RWPE2 (cell line): ENCODE measurements at regions not wholly inside any gene's neighbourhood (a gene's known extent, or its start where the extent isn't known, plus 50 kb on each side); places are given as distances from the start of the nearest gene placed in this dataset.

Source experiments
- ATAC-seq: fragments of 200-7000 bp; cut with Tn5 transposase; 3 replicates; pipeline ENCODE4 v1.9.1; 2021; ENCODE audit warnings: low read depth
- DNase-seq: peaks from one replicate; pipeline ENCODE4 v3.0.0-alpha.2; 2020; ENCODE audit warnings: low spot score
- H3K27ac ChIP-seq: fragments of 450-650 bp; 2 replicates; pipeline ENCODE4 v1.5.1; 2017; ENCODE audit warnings: mild to moderate bottlenecking; ENCODE audit not compliant: poor library complexity, severe bottlenecking
- H3K27me3 ChIP-seq: fragments of 250-450 bp; sonication (Bioruptor Pico); 2 replicates; pipeline ENCODE4 v1.5.1; 2021; ENCODE audit warnings: mild to moderate bottlenecking, moderate library complexity; ENCODE audit not compliant: insufficient read depth, poor library complexity, severe bottlenecking
- H3K36me3 ChIP-seq: fragments of 250-450 bp; sonication (Bioruptor Pico); 2 replicates; pipeline ENCODE4 v1.5.1; 2020; ENCODE audit warnings: low read depth, mild to moderate bottlenecking, moderate library complexity
- H3K4me1 ChIP-seq: fragments of 250-450 bp; sonication (Bioruptor Pico); 2 replicates; pipeline ENCODE4 v1.5.1; 2021; ENCODE audit warnings: mild to moderate bottlenecking, moderate library complexity; ENCODE audit not compliant: insufficient read depth, poor library complexity, severe bottlenecking
- H3K4me3 ChIP-seq: fragments of 250-450 bp; sonication (Bioruptor Pico); 2 replicates; pipeline ENCODE4 v1.5.1; 2021; ENCODE audit warnings: mild to moderate bottlenecking, moderate library complexity; ENCODE audit not compliant: severe bottlenecking
- H3K9me3 ChIP-seq: fragments of 250-450 bp; sonication (Bioruptor Pico); 2 replicates; pipeline ENCODE4 v1.5.1; 2021; ENCODE audit warnings: mild to moderate bottlenecking, moderate library complexity; ENCODE audit not compliant: severe bottlenecking
- TF ChIP-seq, protein P1 (sequence below): fragments of 450-650 bp; IDR thresholded peaks from one replicate; pipeline ENCODE4 v1.5.1; 2017; ENCODE audit warnings: mild to moderate bottlenecking, moderate library complexity; ENCODE audit not compliant: poor library complexity, severe bottlenecking

DNA sequence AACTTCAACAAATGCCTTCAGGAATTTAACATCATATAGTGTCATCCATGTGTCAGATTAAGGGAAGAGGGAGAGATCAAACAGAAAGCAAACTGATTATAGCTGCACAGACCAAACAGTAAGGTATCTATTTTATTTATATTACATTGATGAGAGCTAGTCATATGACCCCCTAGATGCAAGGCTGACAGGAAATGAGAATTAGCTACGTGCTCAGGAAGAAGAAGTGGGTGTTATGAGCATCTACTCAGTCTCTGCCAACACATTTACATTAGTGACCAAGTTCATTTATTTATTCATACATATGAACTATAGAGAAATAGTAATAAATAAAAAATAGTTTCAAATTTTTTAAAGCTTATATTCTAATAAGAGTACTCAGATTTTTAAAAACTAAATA lies 787.3 kb downstream of the KCTD16 start:
- no peaks in the 10 kb centered on the region for H3K4me1 ChIP-seq
- no peak for DNase-seq
- no peak for ATAC-seq
- peaks cover 45% of the 10 kb centered on the region for H3K27me3 ChIP-seq
- TF ChIP-seq, protein P1, sequence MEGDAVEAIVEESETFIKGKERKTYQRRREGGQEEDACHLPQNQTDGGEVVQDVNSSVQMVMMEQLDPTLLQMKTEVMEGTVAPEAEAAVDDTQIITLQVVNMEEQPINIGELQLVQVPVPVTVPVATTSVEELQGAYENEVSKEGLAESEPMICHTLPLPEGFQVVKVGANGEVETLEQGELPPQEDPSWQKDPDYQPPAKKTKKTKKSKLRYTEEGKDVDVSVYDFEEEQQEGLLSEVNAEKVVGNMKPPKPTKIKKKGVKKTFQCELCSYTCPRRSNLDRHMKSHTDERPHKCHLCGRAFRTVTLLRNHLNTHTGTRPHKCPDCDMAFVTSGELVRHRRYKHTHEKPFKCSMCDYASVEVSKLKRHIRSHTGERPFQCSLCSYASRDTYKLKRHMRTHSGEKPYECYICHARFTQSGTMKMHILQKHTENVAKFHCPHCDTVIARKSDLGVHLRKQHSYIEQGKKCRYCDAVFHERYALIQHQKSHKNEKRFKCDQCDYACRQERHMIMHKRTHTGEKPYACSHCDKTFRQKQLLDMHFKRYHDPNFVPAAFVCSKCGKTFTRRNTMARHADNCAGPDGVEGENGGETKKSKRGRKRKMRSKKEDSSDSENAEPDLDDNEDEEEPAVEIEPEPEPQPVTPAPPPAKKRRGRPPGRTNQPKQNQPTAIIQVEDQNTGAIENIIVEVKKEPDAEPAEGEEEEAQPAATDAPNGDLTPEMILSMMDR: no peak
- no peaks in the 10 kb centered on the region for H3K36me3 ChIP-seq
- no peak overlapping the region for H3K27ac ChIP-seq
- H3K4me3 ChIP-seq: no peak overlapping the region
- no peaks in the 10 kb centered on the region for H3K9me3 ChIP-seq

DNA sequence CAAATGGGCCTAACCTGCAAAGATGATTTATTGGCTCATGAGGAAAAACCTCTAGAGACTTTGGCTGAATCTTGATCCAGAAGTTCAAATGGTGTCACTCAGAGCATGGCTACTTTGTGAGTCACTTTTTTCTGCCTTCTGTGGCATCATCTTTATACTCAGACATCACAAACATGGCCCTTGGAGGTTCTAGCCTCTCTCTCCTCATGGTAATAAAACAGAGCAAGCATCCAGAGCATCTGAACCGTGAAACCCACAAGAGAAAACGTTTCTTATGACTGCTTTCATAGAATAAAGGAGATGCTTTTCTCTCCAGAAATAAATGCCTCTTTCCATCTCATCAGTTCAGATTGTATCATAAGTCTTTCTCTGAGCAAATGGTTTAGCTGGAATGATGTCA lies 780.3 kb downstream of the KCTD16 start:
- H3K27ac ChIP-seq: no peak overlapping the region
- ATAC-seq (no peak), DNase-seq (no peak)
- no peaks in the 10 kb centered on the region for H3K36me3 ChIP-seq
- peaks cover 48% of the 10 kb centered on the region for H3K27me3 ChIP-seq
- no peaks in the 10 kb centered on the region for H3K4me1 ChIP-seq
- no peak overlapping the region for H3K4me3 ChIP-seq
- no peaks in the 10 kb centered on the region for H3K9me3 ChIP-seq
- TF ChIP-seq, protein P1: no peak

DNA sequence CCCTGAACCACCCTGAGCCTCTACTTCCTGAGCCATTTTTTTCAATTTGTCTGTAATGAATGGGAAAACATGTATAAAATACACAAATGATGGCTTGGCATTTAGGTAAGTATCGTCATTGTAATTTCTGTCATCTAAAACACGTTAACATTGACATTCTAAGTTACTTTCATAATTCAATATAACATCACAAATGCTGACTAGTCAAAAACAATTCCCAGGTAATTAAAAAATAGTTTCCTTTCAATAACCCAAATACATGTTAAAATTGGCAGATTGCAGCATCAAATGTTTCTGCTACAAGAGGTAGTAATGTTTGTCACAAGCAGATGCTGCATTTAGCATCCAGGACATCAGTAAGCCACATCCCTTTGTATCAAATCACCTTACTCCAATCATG lies 776.4 kb downstream of the KCTD16 start:
- Histone ChIP-seq H3K27me3 (peaks cover 33% of the 10 kb centered on the region), H3K36me3 (no peaks in the 10 kb centered on the region), H3K4me3 (no peak overlapping the region), H3K9me3 (no peaks in the 10 kb centered on the region), H3K27ac (no peak overlapping the region), H3K4me1 (no peaks in the 10 kb centered on the region)
- DNase-seq (no peak), ATAC-seq (no peak)
- TF ChIP-seq, protein P1: no peak

DNA sequence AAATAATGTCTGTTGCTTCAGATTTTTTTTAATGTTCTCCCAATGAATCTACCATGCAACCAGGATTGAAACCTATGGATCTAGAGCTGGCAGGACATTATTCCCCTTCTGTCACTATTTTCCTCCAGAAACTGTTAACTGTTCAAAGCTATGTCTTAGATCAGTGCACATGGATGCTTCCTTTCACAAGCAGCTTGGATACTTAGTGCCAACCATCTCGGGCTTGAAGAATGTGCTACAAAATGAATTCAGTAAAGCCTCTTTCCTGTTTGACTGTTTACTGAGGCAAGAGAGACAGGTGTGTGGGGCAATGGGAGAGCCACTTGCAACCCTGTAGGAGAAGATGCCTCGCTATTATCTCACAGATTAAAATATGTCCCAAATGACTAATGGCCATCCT lies 774.8 kb downstream of the KCTD16 start:
- H3K4me3 ChIP-seq: no peak overlapping the region
- H3K9me3 ChIP-seq: no peaks in the 10 kb centered on the region
- no peak overlapping the region for H3K27ac ChIP-seq
- TF ChIP-seq, protein P1: no peak
- peaks cover 23% of the 10 kb centered on the region for H3K27me3 ChIP-seq
- DNase-seq (no peak), ATAC-seq (no peak)
- no peaks in the 10 kb centered on the region for H3K36me3 ChIP-seq
- no peaks in the 10 kb centered on the region for H3K4me1 ChIP-seq

DNA sequence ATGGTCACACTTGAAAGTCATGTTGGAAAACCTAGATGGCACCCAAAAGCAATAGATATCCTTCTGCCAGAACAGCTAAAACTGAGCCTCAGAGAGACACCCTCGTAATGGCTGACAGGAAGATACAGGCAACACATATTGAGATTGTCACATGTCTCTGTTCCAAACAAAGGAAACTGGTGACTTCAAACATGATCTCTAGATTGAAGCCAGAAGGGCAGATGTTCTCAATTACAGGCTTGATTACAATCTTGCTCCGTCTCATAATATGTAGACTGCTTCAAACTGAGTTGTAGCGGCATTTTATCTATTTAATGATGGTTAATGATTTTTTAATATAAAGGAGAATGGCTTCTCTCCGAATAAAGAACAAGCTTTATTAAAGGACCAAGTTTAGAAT lies 774.3 kb downstream of the KCTD16 start:
- no peaks in the 10 kb centered on the region for H3K9me3 ChIP-seq
- TF ChIP-seq, protein P1: no peak
- no peak overlapping the region for H3K27ac ChIP-seq
- DNase-seq (no peak), ATAC-seq (no peak)
- H3K27me3 ChIP-seq: peaks cover 26% of the 10 kb centered on the region
- H3K4me1 ChIP-seq: no peaks in the 10 kb centered on the region
- H3K4me3 ChIP-seq: no peak overlapping the region
- H3K36me3 ChIP-seq: no peaks in the 10 kb centered on the region
